ENCODE measurements at regions not wholly inside any gene's neighbourhood (a gene's known extent, or its start where the extent isn't known, plus 50 kb on each side); places are given as distances from the start of the nearest gene placed in this dataset.

- no peaks in the 10 kb centered on the region for H3K9me3 ChIP-seq (ENCODE audit: control insufficient read depth, insufficient read depth, low read length)
- no peak overlapping the region for H3K4me2 ChIP-seq (ENCODE audit: low read length)
- H3K27ac ChIP-seq (ENCODE audit: low read depth, low read length): no peak overlapping the region
- no peaks in the 10 kb centered on the region for H3F3A ChIP-seq (ENCODE audit: control insufficient read depth, insufficient read depth)
- no peaks in the 10 kb centered on the region for H3K79me2 ChIP-seq (ENCODE audit: control insufficient read depth, low read length)
- H4K20me1 ChIP-seq (ENCODE audit: control insufficient read depth, insufficient read depth, low read depth, low read length): no peaks in the 10 kb centered on the region
- 0 out of 2 replicates have a peak, but pooled peaks cover 3% of the 10 kb centered on the region for H3K27me3 ChIP-seq (ENCODE audit: control insufficient read depth, low read length)
- TF ChIP-seq CTCF (IDR thresholded peaks at IDR 0.05; ENCODE audit: low read depth, low read length, poor library complexity, severe bottlenecking) (no peak), EZH2phosphoT487 (IDR thresholded peaks at IDR 0.05; ENCODE audit: borderline replicate concordance, low read length) (no peak)
- no peaks in the 10 kb centered on the region for H3K9me2 ChIP-seq (replicated peaks; ENCODE audit: control insufficient read depth, low read length)
- no peaks in the 10 kb centered on the region for H3K36me3 ChIP-seq (ENCODE audit: control insufficient read depth, low read length)
- H3K4me3 ChIP-seq (ENCODE audit: low read length): no peak overlapping the region
- peaks cover 8% of the 10 kb centered on the region for H3K4me1 ChIP-seq (ENCODE audit: control insufficient read depth, low read length)
These were observed 174.5 kb downstream of the C5orf15 start for GRCh38 chr5:133793756-133794465.

GRCh38 chr5:133792655-133793054 lies 175.8 kb downstream of the C5orf15 start:
- Histone ChIP-seq H3K79me2 (ENCODE audit: control insufficient read depth, low read length) (no peaks in the 10 kb centered on the region), H3K4me2 (ENCODE audit: low read length) (no peak overlapping the region), H3K4me1 (ENCODE audit: control insufficient read depth, low read length) (peaks cover 8% of the 10 kb centered on the region), H3K27me3 (ENCODE audit: control insufficient read depth, low read length) (0 out of 2 replicates have a peak, but pooled peaks cover 3% of the 10 kb centered on the region), H3F3A (ENCODE audit: control insufficient read depth, insufficient read depth) (no peaks in the 10 kb centered on the region), H3K9me3 (ENCODE audit: control insufficient read depth, insufficient read depth, low read length) (no peaks in the 10 kb centered on the region), H3K36me3 (ENCODE audit: control insufficient read depth, low read length) (no peaks in the 10 kb centered on the region), H3K9me2 (replicated peaks; ENCODE audit: control insufficient read depth, low read length) (no peaks in the 10 kb centered on the region), H3K27ac (ENCODE audit: low read depth, low read length) (no peak overlapping the region), H3K4me3 (ENCODE audit: low read length) (no peak overlapping the region), H4K20me1 (ENCODE audit: control insufficient read depth, insufficient read depth, low read depth, low read length) (no peaks in the 10 kb centered on the region)
- TF ChIP-seq CTCF (IDR thresholded peaks at IDR 0.05; ENCODE audit: low read depth, low read length, poor library complexity, severe bottlenecking) (no peak), EZH2phosphoT487 (IDR thresholded peaks at IDR 0.05; ENCODE audit: borderline replicate concordance, low read length) (no peak)

GRCh38 chr5:133792024-133792423 lies 176.4 kb downstream of the C5orf15 start:
- H3K36me3 ChIP-seq (ENCODE audit: control insufficient read depth, low read length): no peaks in the 10 kb centered on the region

More at GRCh38 chr5:133792024-133792423, 176.4 kb downstream of the C5orf15 start:
- 0 out of 2 replicates have a peak, but pooled peaks cover 3% of the 10 kb centered on the region for H3K27me3 ChIP-seq (ENCODE audit: control insufficient read depth, low read length)
- H3K9me2 ChIP-seq (replicated peaks; ENCODE audit: control insufficient read depth, low read length): no peaks in the 10 kb centered on the region
- no peak overlapping the region for H3K4me2 ChIP-seq (ENCODE audit: low read length)
- H3K4me1 ChIP-seq (ENCODE audit: control insufficient read depth, low read length): peaks cover 8% of the 10 kb centered on the region
- no peaks in the 10 kb centered on the region for H3K9me3 ChIP-seq (ENCODE audit: control insufficient read depth, insufficient read depth, low read length)
- no peak overlapping the region for H3K27ac ChIP-seq (ENCODE audit: low read depth, low read length)
- H3F3A ChIP-seq (ENCODE audit: control insufficient read depth, insufficient read depth): no peaks in the 10 kb centered on the region
- H4K20me1 ChIP-seq (ENCODE audit: control insufficient read depth, insufficient read depth, low read depth, low read length): no peaks in the 10 kb centered on the region
- no peaks in the 10 kb centered on the region for H3K79me2 ChIP-seq (ENCODE audit: control insufficient read depth, low read length)
- H3K4me3 ChIP-seq (ENCODE audit: low read length): no peak overlapping the region
- TF ChIP-seq CTCF (IDR thresholded peaks at IDR 0.05; ENCODE audit: low read depth, low read length, poor library complexity, severe bottlenecking) (no peak), EZH2phosphoT487 (IDR thresholded peaks at IDR 0.05; ENCODE audit: borderline replicate concordance, low read length) (no peak)
